Neural progenitor cell (in vitro differentiated cells): ENCODE measurements at regions not wholly inside any gene's neighbourhood (a gene's known extent, or its start where the extent isn't known, plus 50 kb on each side); places are given as distances from the start of the nearest gene placed in this dataset.

Source experiments
- DNase-seq: peaks from one replicate; pipeline ENCODE4 v3.0.0-alpha.2; 2016; ENCODE audit warnings: low spot score
- H2AFZ ChIP-seq: fragments of 200-600 bp; sonication (generic); replicated peaks from 2 replicates; pipeline ENCODE4 v1.6.1; 2016; ENCODE audit warnings: antibody characterized with exemption
- H3F3A ChIP-seq: fragments of 200-600 bp; sonication (generic); 2 replicates; pipeline ENCODE4 v1.6.1; 2016; ENCODE audit warnings: antibody characterized with exemption, low read depth
- H3K27ac ChIP-seq: fragments of 200-600 bp; sonication (generic); 2 replicates; pipeline ENCODE4 v1.5.1; 2016; ENCODE audit warnings: mild to moderate bottlenecking
- H3K27me3 ChIP-seq: fragments of 200-600 bp; sonication (generic); 2 replicates; pipeline ENCODE4 v1.6.1; 2016; ENCODE audit warnings: mild to moderate bottlenecking, moderate library complexity
- H3K36me3 ChIP-seq: fragments of 200-600 bp; sonication (generic); 2 replicates; pipeline ENCODE4 v1.5.1; 2016
- H3K4me1 ChIP-seq: fragments of 200-600 bp; sonication (generic); 2 replicates; pipeline ENCODE4 v1.6.1; 2016; ENCODE audit warnings: mixed run types
- H3K4me2 ChIP-seq: fragments of 200-600 bp; sonication (generic); 2 replicates; pipeline ENCODE4 v1.6.1; 2016
- H3K4me3 ChIP-seq: fragments of 200-600 bp; sonication (generic); 2 replicates; pipeline ENCODE4 v1.5.1; 2016
- H3K79me2 ChIP-seq: fragments of 200-600 bp; sonication (generic); 2 replicates; pipeline ENCODE4 v1.6.1; 2016; ENCODE audit warnings: low read depth
- H3K9ac ChIP-seq: fragments of 200-600 bp; sonication (generic); 2 replicates; pipeline ENCODE4 v1.6.1; 2016
- H3K9me3 ChIP-seq: fragments of 200-600 bp; sonication (generic); 2 replicates; pipeline ENCODE4 v1.5.1; 2016; ENCODE audit warnings: low read depth
- H4K20me1 ChIP-seq: fragments of 200-600 bp; sonication (generic); 2 replicates; pipeline ENCODE4 v1.6.1; 2016; ENCODE audit warnings: low read depth
- H3K27ac Mint-ChIP-seq: 3 replicates; pipeline ENCODE4 v1.8.0; 2021; ENCODE audit warnings: mixed read lengths
- H3K27me3 Mint-ChIP-seq: 2 replicates; pipeline ENCODE4 v1.8.0; 2022; ENCODE audit warnings: low read depth, mild to moderate bottlenecking, inconsistent platforms, moderate library complexity, mixed read lengths; ENCODE audit not compliant: insufficient read depth
- H3K36me3 Mint-ChIP-seq: 3 replicates; pipeline ENCODE4 v1.8.0; 2021; ENCODE audit warnings: mixed read lengths
- H3K4me1 Mint-ChIP-seq: 3 replicates; pipeline ENCODE4 v1.8.0; 2021; ENCODE audit warnings: mixed read lengths
- H3K4me3 Mint-ChIP-seq: 3 replicates; pipeline ENCODE4 v1.8.0; 2021; ENCODE audit warnings: mild to moderate bottlenecking, moderate library complexity, mixed read lengths
- H3K9me3 Mint-ChIP-seq: 3 replicates; pipeline ENCODE4 v1.8.0; 2020; ENCODE audit warnings: mixed read lengths
- CTCF ChIP-seq: fragments of 200-600 bp; sonication (generic); IDR thresholded peaks from 2 replicates; pipeline ENCODE4 v1.5.1; 2017; ENCODE audit warnings: antibody characterized with exemption, mild to moderate bottlenecking
- EZH2 ChIP-seq: fragments of 200-600 bp; sonication (generic); IDR thresholded peaks from 2 replicates; pipeline ENCODE4 v1.6.1; 2017; ENCODE audit warnings: antibody characterized with exemption, mild to moderate bottlenecking, moderate library complexity
- EZH2phosphoT487 ChIP-seq: fragments of 200-600 bp; sonication (generic); IDR thresholded peaks from 2 replicates; pipeline ENCODE4 v1.6.1; 2017; ENCODE audit warnings: antibody characterized with exemption

DNA sequence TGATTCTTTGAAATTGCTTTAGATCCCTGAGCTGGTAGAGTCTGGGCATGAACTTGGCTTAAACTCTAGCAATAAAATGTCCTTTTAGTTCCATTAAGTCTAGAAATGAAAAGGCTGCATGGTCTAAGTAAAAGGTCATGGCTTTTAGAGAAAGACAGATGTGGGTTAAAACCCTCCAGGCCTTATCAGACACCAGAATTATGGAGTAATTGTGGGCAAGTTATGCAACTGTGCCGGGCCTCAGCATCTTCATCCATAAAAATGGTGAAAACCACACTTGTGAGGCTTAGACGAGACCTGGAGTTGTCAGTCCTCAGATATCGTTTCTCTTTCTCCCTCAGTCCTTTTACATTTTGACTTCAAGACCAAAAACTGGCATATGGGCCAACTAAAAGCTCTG, 597.9 kb upstream of the KIRREL3 start:
- peaks cover 2% of the 10 kb centered on the region for H3K27me3 Mint-ChIP-seq
- no peaks in the 10 kb centered on the region for H3K36me3 Mint-ChIP-seq
- H3K4me1 ChIP-seq: peaks cover 11% of the 10 kb centered on the region
- no peak overlapping the region for H3K27ac Mint-ChIP-seq
- peaks cover 9% of the 10 kb centered on the region for H3K4me1 Mint-ChIP-seq
- H3K9me3 ChIP-seq: no peaks in the 10 kb centered on the region
- no peak overlapping the region for H2AFZ ChIP-seq
- no peak overlapping the region for H3K9ac ChIP-seq
- no peak for DNase-seq
- no peak overlapping the region for H3K4me2 ChIP-seq
- H3K36me3 ChIP-seq: no peaks in the 10 kb centered on the region
- no peaks in the 10 kb centered on the region for H3K79me2 ChIP-seq
- no peaks in the 10 kb centered on the region for H4K20me1 ChIP-seq
- no peaks in the 10 kb centered on the region for H3F3A ChIP-seq
- TF ChIP-seq CTCF: no peak
- TF ChIP-seq EZH2: no peak
- TF ChIP-seq EZH2phosphoT487: no peak
- H3K4me3 Mint-ChIP-seq: no peak overlapping the region
- H3K9me3 Mint-ChIP-seq: no peaks in the 10 kb centered on the region
- no peak overlapping the region for H3K27ac ChIP-seq
- no peak overlapping the region for H3K4me3 ChIP-seq
- no peaks in the 10 kb centered on the region for H3K27me3 ChIP-seq

GRCh38 chr11:127596433-127596832, 595.9 kb upstream of the KIRREL3 start:
- Histone ChIP-seq H3K36me3 (no peaks in the 10 kb centered on the region), H3K27ac (no peak overlapping the region), H3K79me2 (no peaks in the 10 kb centered on the region), H3F3A (no peaks in the 10 kb centered on the region), H3K4me1 (peaks cover 11% of the 10 kb centered on the region), H3K4me2 (no peak overlapping the region), H3K27me3 (no peaks in the 10 kb centered on the region), H3K9ac (no peak overlapping the region), H3K4me3 (no peak overlapping the region), H2AFZ (no peak overlapping the region), H3K9me3 (no peaks in the 10 kb centered on the region), H4K20me1 (no peaks in the 10 kb centered on the region)
- Mint-ChIP-seq H3K27ac (no peak overlapping the region), H3K4me1 (no peaks in the 10 kb centered on the region), H3K9me3 (no peaks in the 10 kb centered on the region), H3K36me3 (no peaks in the 10 kb centered on the region), H3K4me3 (no peak overlapping the region), H3K27me3 (peaks cover 2% of the 10 kb centered on the region)
- TF ChIP-seq EZH2phosphoT487 (no peak), EZH2 (no peak), CTCF (no peak)
- no peak for DNase-seq

GRCh38 chr11:127592371-127592770, 591.8 kb upstream of the KIRREL3 start:
- no peaks in the 10 kb centered on the region for H3K9me3 Mint-ChIP-seq
- TF ChIP-seq EZH2 (no peak), CTCF (no peak), EZH2phosphoT487 (no peak)
- Histone ChIP-seq H3K9me3 (no peaks in the 10 kb centered on the region), H3K4me1 (peaks cover 11% of the 10 kb centered on the region), H3K9ac (no peak overlapping the region), H4K20me1 (no peaks in the 10 kb centered on the region), H2AFZ (no peak overlapping the region), H3K27me3 (no peaks in the 10 kb centered on the region), H3K27ac (no peak overlapping the region), H3K4me2 (no peak overlapping the region), H3F3A (no peaks in the 10 kb centered on the region), H3K36me3 (no peaks in the 10 kb centered on the region), H3K79me2 (no peaks in the 10 kb centered on the region), H3K4me3 (no peak overlapping the region)
- DNase-seq: no peak
- H3K4me3 Mint-ChIP-seq: no peak overlapping the region
- H3K4me1 Mint-ChIP-seq: no peaks in the 10 kb centered on the region
- peaks cover 2% of the 10 kb centered on the region for H3K27me3 Mint-ChIP-seq
- no peak overlapping the region for H3K27ac Mint-ChIP-seq
- no peaks in the 10 kb centered on the region for H3K36me3 Mint-ChIP-seq

DNA sequence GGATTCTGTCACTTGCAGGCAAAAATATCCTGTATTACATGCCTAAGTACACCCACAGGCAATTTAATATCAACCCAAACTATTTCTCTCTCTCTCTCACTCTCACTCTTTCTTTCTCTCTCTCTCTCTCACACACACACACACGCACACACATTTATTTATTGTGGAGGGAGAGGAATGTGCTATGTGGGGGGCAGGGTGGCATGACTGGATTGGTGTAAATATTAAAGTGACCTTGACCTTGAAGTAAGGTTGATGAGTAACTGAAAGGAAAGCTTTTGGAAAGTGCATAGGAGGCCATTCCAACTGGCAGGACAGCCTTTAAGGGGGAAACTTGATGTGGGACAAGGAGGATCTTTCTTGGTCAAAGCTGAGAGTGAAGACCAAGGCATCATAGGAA, 589.7 kb upstream of the KIRREL3 start:
- H3K4me3 Mint-ChIP-seq: no peak overlapping the region
- Histone ChIP-seq H2AFZ (no peak overlapping the region), H3K4me1 (no peaks in the 10 kb centered on the region), H3K9me3 (no peaks in the 10 kb centered on the region), H3K27me3 (no peaks in the 10 kb centered on the region), H4K20me1 (no peaks in the 10 kb centered on the region), H3F3A (no peaks in the 10 kb centered on the region), H3K4me3 (no peak overlapping the region), H3K79me2 (no peaks in the 10 kb centered on the region), H3K9ac (no peak overlapping the region), H3K27ac (no peak overlapping the region), H3K4me2 (no peak overlapping the region), H3K36me3 (no peaks in the 10 kb centered on the region)
- no peak overlapping the region for H3K27ac Mint-ChIP-seq
- H3K4me1 Mint-ChIP-seq: no peaks in the 10 kb centered on the region
- no peak for DNase-seq
- TF ChIP-seq CTCF (no peak), EZH2 (no peak), EZH2phosphoT487 (no peak)
- peaks cover 2% of the 10 kb centered on the region for H3K27me3 Mint-ChIP-seq
- no peaks in the 10 kb centered on the region for H3K36me3 Mint-ChIP-seq
- no peaks in the 10 kb centered on the region for H3K9me3 Mint-ChIP-seq
